ENCODE measurements at regions not wholly inside any gene's neighbourhood (a gene's known extent, or its start where the extent isn't known, plus 50 kb on each side); places are given as distances from the start of the nearest gene placed in this dataset.

DNA sequence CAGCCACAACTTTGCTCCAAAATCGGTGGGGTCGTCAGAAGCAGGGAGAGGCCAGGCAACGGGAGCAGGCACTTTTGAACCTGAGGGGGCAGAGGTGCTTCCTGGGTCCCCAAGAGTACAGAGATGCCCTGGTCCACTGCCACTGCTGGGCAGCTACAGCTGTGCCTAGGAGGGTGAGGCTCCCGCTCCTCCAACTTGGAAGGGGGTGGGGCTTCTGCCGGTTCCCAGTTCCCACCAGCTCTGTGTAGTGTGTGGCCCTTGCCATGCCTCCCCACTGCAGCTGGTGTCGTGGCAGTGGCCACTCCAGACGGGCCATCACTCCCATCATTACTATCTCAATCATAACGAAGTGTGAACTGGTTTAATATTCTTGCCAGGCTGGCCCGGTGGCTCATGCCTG is 1496.3 kb downstream of the PCDH7 start:
- TF ChIP-seq EZH2 (IDR thresholded peaks at IDR 0.05; ENCODE audit: insufficient read depth, poor library complexity, severe bottlenecking) (no peak), EZH2phosphoT487 (IDR thresholded peaks at IDR 0.05; ENCODE audit: insufficient read depth, low read depth) (no peak)
